GM19240 (cell line): ENCODE measurements at regions not wholly inside any gene's neighbourhood (a gene's known extent, or its start where the extent isn't known, plus 50 kb on each side); places are given as distances from the start of the nearest gene placed in this dataset.

Source experiments
- DNase-seq: peaks from one replicate; pipeline ENCODE4 v3.0.0; 2011; ENCODE audit warnings: low spot score; ENCODE audit not compliant: insufficient read length

DNA sequence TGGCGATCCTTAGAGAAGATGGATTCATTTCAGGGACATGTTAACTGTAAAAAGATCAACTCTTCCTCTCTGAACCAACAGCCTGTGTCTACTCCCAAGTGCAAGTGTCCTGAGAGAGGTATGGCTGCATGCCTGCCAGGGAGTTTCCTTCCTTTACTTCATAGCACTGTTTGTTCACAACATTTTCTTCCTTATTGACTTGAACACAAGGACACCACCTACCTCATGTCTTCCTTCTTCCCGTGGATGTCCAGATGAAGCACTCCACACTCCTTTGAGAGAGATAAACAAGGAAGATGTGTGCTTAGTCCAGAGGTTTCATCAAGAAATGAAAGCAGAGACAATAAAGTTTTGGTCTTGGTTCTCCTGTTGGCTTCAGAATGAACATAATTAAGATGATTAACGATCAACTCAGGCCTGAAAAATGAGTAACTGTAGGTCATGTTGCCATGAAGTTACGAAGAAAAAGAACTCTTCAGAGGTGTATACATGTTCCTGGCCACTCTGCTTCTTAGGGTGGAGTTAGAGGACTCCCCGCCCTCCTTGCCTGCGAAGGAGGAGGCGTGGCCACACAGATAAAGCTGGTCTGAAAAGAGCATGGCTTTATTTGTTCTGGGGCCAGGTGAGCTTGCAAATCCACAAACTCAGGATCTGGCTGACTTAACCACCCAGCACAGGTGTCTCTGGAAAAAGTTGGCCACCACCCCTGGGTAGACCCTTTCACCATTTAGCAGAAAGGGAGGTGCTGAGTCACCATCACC is 155.0 kb upstream of the KCTD1 start:
- DNase-seq, result no peak

- DNase-seq, result no peak
Measured at GRCh38 chr18:26702086-26702485, 153.7 kb upstream of the KCTD1 start.

GRCh38 chr18:26700728-26701127 is 152.4 kb upstream of the KCTD1 start:
- DNase-seq, result no peak

DNA sequence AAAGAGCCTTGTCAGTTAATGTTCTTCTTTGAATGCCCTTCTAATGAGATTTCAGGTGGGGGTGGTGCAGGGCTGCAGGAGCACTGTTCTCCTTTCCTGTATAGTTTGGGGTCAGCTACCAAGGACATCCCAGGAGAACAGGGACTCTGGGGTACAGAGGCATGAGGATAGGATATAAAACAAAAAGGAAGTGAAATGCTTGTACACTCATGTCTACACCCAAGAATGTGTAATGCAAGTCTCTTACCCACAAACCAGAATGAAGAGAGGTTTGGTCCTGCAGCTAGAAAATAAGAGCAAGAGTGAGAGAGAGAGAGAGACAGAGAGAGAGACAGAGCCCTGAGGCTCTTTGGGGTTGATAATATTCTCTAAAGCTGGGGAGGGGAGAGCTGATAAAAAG is 151.8 kb upstream of the KCTD1 start:
- no peak for DNase-seq

GRCh38 chr18:26697186-26697884 is 149.0 kb upstream of the KCTD1 start:
- no peak for DNase-seq

GRCh38 chr18:26696786-26697185 is 148.4 kb upstream of the KCTD1 start:
- DNase-seq, result no peak

GRCh38 chr18:26696308-26696707 is 148.0 kb upstream of the KCTD1 start:
- DNase-seq, result no peak

- no peak for DNase-seq
Measured at GRCh38 chr18:26689226-26689879, 141.0 kb upstream of the KCTD1 start.

GRCh38 chr18:26686532-26686931 is 138.2 kb upstream of the KCTD1 start:
- no peak for DNase-seq

DNA sequence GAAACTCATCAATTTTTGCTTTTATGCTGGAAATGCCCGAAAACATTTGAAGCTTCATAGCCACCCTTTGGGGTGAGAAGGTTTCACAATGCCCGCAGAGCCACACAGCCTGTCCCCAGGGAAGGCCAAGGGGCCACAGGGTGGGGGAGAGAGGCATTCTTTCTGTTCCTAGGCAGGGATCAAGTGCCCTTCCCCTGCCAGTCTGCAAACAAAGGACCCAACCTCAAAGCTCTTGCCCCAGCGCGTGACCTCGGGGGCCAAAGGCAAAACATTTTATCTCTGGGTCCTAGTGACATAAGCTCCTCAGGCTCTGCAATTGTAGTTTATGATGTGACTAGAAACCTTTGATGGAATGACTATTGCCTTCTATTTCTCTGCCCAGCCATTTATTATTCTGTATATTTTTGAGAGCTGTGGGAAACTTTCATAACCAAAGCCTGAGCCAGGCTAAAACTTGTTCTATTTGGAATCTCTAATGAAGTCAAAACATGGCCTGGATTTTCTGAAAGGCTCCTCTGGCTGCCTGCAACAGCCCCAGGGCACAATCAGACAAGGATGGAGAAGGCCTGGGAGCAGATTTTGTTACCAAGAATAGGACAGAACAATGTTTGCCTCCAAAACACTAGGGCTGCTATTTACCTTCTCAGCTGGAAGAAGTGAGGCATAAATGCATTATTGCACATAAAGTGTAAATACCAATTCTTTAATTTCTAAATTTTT is 137.2 kb upstream of the KCTD1 start:
- DNase-seq, result no peak

DNA sequence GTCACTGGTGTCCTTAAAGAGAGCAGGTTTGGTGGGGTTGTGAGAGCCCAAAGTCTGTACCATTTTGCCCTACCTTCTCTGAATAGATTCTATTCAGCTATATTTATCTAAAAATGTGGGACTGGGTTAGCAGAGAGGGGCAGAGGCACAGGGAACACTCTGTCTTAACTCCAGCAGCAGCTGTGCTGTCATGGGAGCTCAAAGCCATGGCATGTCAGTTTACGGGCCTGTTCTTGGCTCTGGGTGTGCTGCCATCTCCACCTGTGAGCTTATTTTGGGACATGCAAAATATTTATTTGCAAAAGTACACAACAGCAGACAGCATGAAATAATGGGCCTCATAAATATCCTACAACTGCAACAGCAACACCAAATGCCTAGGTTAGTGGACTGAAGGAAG is 129.6 kb upstream of the KCTD1 start:
- no peak for DNase-seq

GRCh38 chr18:26667046-26667445 is 118.7 kb upstream of the KCTD1 start:
- DNase-seq, result no peak

GRCh38 chr18:26662996-26663395 is 114.6 kb upstream of the KCTD1 start:
- DNase-seq, result no peak

DNA sequence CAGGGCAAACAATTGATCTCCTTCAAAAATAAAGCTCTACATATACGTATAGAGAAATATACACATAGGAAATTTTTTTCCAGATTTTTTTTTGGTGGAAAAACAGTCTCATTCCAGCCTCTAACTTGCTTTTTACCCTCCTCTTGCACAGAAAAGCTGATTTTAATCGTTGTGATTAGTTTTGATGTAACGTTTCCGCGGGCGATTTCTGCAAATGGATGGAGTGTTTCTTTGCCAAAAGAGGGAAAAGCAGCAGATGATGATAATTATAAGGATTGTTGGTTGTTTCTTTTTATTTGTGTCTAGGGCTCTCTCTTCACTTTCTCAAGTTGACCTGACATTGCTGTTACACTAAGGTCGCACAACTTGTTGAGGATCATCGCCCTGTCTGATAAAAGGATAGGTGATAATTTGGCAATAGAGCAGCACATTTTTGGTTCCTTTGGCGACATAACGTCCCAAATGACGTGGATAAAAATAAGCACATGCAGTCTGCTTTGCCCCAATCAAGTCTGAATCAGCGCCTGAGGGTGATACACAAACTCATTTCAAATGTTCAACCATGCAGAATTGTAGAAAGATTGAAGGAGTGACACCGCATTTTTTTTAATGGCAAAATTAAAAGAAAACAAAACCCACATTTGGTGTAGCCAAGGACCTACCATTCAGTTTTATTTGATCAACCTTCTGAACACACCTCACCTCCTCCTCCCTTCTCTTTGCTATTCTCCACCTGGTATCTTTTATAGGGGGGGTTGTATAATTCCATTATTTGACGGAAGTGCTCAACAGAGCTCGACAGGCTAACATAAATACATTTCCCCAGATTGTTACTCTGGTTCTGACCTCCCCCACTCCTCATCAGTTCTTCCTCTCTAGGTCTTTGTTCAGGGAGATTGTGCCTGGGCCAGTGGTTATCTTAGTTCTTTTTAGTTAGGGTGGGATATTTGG is 109.6 kb upstream of the KCTD1 start:
- DNase-seq, result no peak

DNA sequence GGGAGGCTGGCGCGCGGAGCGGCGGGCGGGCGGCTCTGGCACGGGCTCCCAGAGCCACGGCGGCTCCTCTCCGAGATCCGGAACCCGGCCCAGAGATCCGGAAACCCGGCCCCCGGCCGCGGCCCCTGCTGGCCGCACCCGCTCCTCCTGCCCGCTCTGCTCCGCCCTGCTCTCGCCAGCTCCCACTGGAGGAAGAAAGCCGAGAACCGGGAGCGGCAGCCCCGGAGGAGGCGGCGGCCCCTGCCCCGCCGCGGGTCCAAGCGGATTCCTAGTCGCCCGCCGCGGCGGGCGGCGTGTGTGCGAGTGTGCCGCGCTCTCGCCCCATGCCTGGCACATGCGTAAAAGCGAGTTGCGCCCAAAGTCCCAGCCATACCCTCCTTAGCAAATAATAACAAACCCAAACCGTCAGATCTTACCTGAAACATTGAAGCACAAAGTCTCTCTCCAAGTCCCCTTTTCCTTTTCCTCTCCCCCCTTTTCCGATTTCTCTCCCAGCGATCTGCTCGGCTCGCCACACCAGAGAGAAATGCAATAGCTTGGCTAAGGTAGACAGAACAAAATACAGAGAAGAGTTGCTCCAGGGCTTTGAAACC is 108.7 kb upstream of the KCTD1 start:
- no peak for DNase-seq

- no peak for DNase-seq
Measured at GRCh38 chr18:26656431-26656943, 108.1 kb upstream of the KCTD1 start.

GRCh38 chr18:26655525-26656430 is 107.4 kb upstream of the KCTD1 start:
- DNase-seq, result no peak

DNA sequence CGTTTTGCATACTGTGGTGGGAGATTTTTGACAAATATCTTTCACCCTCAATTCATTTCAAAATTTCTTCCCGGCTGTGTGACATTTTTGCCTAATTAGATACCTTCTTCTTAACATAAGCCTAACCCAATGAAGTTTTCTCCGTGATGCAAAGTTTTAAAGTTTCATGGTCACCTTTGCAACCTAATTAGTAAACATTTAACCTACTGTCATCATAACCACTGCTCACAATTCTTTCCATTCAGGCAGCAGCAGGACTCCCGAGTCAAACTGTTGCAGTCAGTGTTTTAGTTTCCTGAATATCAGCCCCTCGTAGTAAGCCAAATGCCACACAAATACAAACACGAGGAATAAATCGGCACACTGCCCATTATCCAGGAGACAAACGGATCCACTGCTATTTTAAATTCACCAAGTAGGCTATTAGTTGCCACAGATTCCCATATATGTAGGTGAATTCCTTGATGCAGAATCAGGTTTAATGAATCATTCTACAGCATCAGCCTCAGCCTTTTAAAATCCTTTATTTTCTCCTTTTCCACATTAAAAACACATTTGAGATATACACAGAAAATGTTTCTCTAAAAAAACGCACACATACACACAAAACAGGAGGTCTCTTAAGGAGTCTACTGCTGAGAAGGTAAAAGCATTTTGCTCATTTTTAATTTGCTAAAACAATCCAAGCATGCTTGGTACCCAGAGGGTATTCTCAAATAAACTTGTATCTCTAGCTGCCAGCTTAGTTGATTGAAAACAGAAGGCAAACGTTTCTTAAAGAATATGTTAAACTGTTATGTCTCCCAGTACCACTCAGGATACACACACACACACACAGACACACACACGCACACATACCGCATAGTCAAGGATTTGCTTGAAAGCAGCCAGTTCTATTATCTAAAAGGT is 106.5 kb upstream of the KCTD1 start:
- DNase-seq, result no peak
